ENCODE measurements at regions not wholly inside any gene's neighbourhood (a gene's known extent, or its start where the extent isn't known, plus 50 kb on each side); places are given as distances from the start of the nearest gene placed in this dataset.

DNA sequence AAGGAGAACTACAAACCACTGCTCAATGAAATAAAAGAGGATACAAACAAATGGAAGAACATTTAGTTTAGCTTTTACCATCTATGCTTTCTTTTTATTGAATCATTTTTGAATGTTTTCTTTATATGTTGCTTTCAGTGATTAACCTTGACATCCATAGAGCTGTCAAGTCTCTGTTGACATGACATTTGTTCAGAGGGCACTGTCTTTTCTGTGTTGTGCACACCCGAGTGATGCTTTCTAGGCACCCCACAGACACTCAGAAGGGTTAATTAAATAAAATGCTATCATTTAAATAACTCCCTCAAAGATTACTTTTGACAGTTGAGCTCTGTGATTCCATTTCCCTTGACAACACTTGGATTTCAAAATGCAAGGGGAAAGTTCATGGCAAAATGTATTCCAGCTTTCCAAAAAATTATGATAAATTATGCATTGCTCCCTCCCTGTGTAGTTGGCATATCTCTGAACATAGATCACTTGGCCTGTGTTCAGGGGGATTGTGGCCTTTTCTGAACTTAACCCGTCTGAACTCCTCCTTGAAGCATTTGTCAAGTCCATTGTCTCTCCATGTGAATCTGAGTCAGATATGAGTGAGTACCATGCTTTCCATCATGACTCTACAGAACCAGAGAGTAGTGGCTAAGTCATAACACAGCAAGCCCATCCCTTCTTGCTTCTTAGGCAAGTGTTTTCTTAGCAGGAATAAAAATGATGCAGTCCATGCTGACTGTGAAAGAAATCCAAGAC, 372.6 kb downstream of the RPRM start:
- TF ChIP-seq, protein P1, sequence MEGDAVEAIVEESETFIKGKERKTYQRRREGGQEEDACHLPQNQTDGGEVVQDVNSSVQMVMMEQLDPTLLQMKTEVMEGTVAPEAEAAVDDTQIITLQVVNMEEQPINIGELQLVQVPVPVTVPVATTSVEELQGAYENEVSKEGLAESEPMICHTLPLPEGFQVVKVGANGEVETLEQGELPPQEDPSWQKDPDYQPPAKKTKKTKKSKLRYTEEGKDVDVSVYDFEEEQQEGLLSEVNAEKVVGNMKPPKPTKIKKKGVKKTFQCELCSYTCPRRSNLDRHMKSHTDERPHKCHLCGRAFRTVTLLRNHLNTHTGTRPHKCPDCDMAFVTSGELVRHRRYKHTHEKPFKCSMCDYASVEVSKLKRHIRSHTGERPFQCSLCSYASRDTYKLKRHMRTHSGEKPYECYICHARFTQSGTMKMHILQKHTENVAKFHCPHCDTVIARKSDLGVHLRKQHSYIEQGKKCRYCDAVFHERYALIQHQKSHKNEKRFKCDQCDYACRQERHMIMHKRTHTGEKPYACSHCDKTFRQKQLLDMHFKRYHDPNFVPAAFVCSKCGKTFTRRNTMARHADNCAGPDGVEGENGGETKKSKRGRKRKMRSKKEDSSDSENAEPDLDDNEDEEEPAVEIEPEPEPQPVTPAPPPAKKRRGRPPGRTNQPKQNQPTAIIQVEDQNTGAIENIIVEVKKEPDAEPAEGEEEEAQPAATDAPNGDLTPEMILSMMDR (IDR thresholded peaks at IDR 0.05 in 4 of 5, conservative IDR thresholded peaks at IDR 0.05 in 1 of 5), result no peak
- no peak for TF ChIP-seq POLR2A (IDR thresholded peaks at IDR 0.05)
